ENCODE measurements at regions not wholly inside any gene's neighbourhood (a gene's known extent, or its start where the extent isn't known, plus 50 kb on each side); places are given as distances from the start of the nearest gene placed in this dataset.

- DNase-seq (ENCODE audit: low spot score in 2 of 2) (no peak), ATAC-seq (peak; percentile 43)
- Mint-ChIP-seq H3K9me3 (no peaks in the 10 kb centered on the region), H3K4me3 (no peak overlapping the region), H3K4me1 (no peaks in the 10 kb centered on the region), H3K36me3 (no peaks in the 10 kb centered on the region), H3K27ac (no peak overlapping the region)
Measured at GRCh38 chr4:163582703-163583102, 88.2 kb downstream of the TMA16 start.

GRCh38 chr4:163587867-163588266 lies 93.4 kb downstream of the TMA16 start:
- DNase-seq (ENCODE audit: low spot score in 2 of 2) (no peak), ATAC-seq (peak; percentile 39)
- H3K27ac Mint-ChIP-seq, result no peak overlapping the region
- H3K4me3 Mint-ChIP-seq, result no peak overlapping the region
- no peaks in the 10 kb centered on the region for H3K4me1 Mint-ChIP-seq
- H3K9me3 Mint-ChIP-seq, result no peaks in the 10 kb centered on the region
- H3K36me3 Mint-ChIP-seq, result no peaks in the 10 kb centered on the region

GRCh38 chr4:163588532-163588931 lies 94.0 kb downstream of the TMA16 start:
- H3K27ac Mint-ChIP-seq, result no peak overlapping the region
- H3K36me3 Mint-ChIP-seq, result no peaks in the 10 kb centered on the region
- no peak for DNase-seq (ENCODE audit: low spot score in 2 of 2)
- no peaks in the 10 kb centered on the region for H3K9me3 Mint-ChIP-seq
- ATAC-seq, result no peak
- H3K4me3 Mint-ChIP-seq, result no peak overlapping the region
- no peaks in the 10 kb centered on the region for H3K4me1 Mint-ChIP-seq

GRCh38 chr4:163590103-163590502 lies 95.6 kb downstream of the TMA16 start:
- Mint-ChIP-seq H3K4me3 (no peak overlapping the region), H3K9me3 (no peaks in the 10 kb centered on the region), H3K27ac (no peak overlapping the region), H3K36me3 (no peaks in the 10 kb centered on the region), H3K4me1 (no peaks in the 10 kb centered on the region)
- DNase-seq (ENCODE audit: low spot score in 2 of 2) (no peak), ATAC-seq (no peak)

- H3K36me3 Mint-ChIP-seq, result no peaks in the 10 kb centered on the region
- no peak for ATAC-seq
Measured at GRCh38 chr4:163590619-163591264, 96.3 kb downstream of the TMA16 start.

GRCh38 chr4:163591614-163592020 lies 97.1 kb downstream of the TMA16 start:
- Mint-ChIP-seq H3K27ac (no peak overlapping the region), H3K4me3 (no peak overlapping the region)

More at GRCh38 chr4:163590619-163591264, 96.3 kb downstream of the TMA16 start:
- no peaks in the 10 kb centered on the region for H3K9me3 Mint-ChIP-seq
- H3K27ac Mint-ChIP-seq, result no peak overlapping the region
- DNase-seq (ENCODE audit: low spot score in 2 of 2), result no peak
- H3K4me3 Mint-ChIP-seq, result no peak overlapping the region
- H3K4me1 Mint-ChIP-seq, result no peaks in the 10 kb centered on the region

GRCh38 chr4:163592212-163592611 lies 97.7 kb downstream of the TMA16 start:
- H3K4me3 Mint-ChIP-seq, result no peak overlapping the region
- DNase-seq (ENCODE audit: low spot score in 2 of 2), result no peak
- no peaks in the 10 kb centered on the region for H3K36me3 Mint-ChIP-seq
- H3K4me1 Mint-ChIP-seq, result no peaks in the 10 kb centered on the region
- no peak for ATAC-seq
- H3K27ac Mint-ChIP-seq, result no peak overlapping the region
- H3K9me3 Mint-ChIP-seq, result no peaks in the 10 kb centered on the region

More at GRCh38 chr4:163591614-163592020, 97.1 kb downstream of the TMA16 start:
- no peak for DNase-seq (ENCODE audit: low spot score in 2 of 2)
- Mint-ChIP-seq H3K36me3 (no peaks in the 10 kb centered on the region), H3K4me1 (no peaks in the 10 kb centered on the region), H3K9me3 (no peaks in the 10 kb centered on the region)
- no peak for ATAC-seq

- no peak overlapping the region for H3K4me3 Mint-ChIP-seq
- H3K27ac Mint-ChIP-seq, result no peak overlapping the region
- H3K4me1 Mint-ChIP-seq, result no peaks in the 10 kb centered on the region
- ATAC-seq (no peak), DNase-seq (ENCODE audit: low spot score in 2 of 2) (no peak)
- H3K36me3 Mint-ChIP-seq, result no peaks in the 10 kb centered on the region
- no peaks in the 10 kb centered on the region for H3K9me3 Mint-ChIP-seq
Measured at GRCh38 chr4:163595580-163595979, 101.1 kb downstream of the TMA16 start.

- no peaks in the 10 kb centered on the region for H3K36me3 Mint-ChIP-seq
- DNase-seq (ENCODE audit: low spot score in 2 of 2) (no peak), ATAC-seq (no peak)
- no peak overlapping the region for H3K27ac Mint-ChIP-seq
- no peaks in the 10 kb centered on the region for H3K4me1 Mint-ChIP-seq
- no peaks in the 10 kb centered on the region for H3K9me3 Mint-ChIP-seq
- no peak overlapping the region for H3K4me3 Mint-ChIP-seq
Measured at GRCh38 chr4:163598028-163598427, 103.5 kb downstream of the TMA16 start.

- no peak overlapping the region for H3K4me3 Mint-ChIP-seq
- no peak overlapping the region for H3K27ac Mint-ChIP-seq
- no peaks in the 10 kb centered on the region for H3K4me1 Mint-ChIP-seq
- no peaks in the 10 kb centered on the region for H3K9me3 Mint-ChIP-seq
- no peak for DNase-seq (ENCODE audit: low spot score in 2 of 2)
- H3K36me3 Mint-ChIP-seq, result no peaks in the 10 kb centered on the region
- ATAC-seq, result no peak
Measured at GRCh38 chr4:163598489-163598888, 104.0 kb downstream of the TMA16 start.

GRCh38 chr4:163600727-163601126 lies 106.2 kb downstream of the TMA16 start:
- ATAC-seq (no peak), DNase-seq (ENCODE audit: low spot score in 2 of 2) (no peak)
- Mint-ChIP-seq H3K4me1 (no peaks in the 10 kb centered on the region), H3K27ac (no peak overlapping the region), H3K36me3 (no peaks in the 10 kb centered on the region), H3K9me3 (no peaks in the 10 kb centered on the region), H3K4me3 (no peak overlapping the region)

- H3K4me3 Mint-ChIP-seq, result no peak overlapping the region
- H3K36me3 Mint-ChIP-seq, result no peaks in the 10 kb centered on the region
- ATAC-seq (no peak), DNase-seq (ENCODE audit: low spot score in 2 of 2) (no peak)
- no peak overlapping the region for H3K27ac Mint-ChIP-seq
- no peaks in the 10 kb centered on the region for H3K9me3 Mint-ChIP-seq
- no peaks in the 10 kb centered on the region for H3K4me1 Mint-ChIP-seq
Measured at GRCh38 chr4:163603257-163603656, 108.8 kb downstream of the TMA16 start.

GRCh38 chr4:163606896-163607691 lies 112.6 kb downstream of the TMA16 start:
- ATAC-seq, result peak; percentile 24
- no peaks in the 10 kb centered on the region for H3K36me3 Mint-ChIP-seq
- H3K9me3 Mint-ChIP-seq, result no peaks in the 10 kb centered on the region
- no peak overlapping the region for H3K27ac Mint-ChIP-seq
- H3K4me3 Mint-ChIP-seq, result no peak overlapping the region
- DNase-seq (ENCODE audit: low spot score in 2 of 2), result no peak
- H3K4me1 Mint-ChIP-seq, result no peaks in the 10 kb centered on the region

- Mint-ChIP-seq H3K4me1 (no peaks in the 10 kb centered on the region), H3K9me3 (no peaks in the 10 kb centered on the region), H3K27ac (no peak overlapping the region), H3K36me3 (no peaks in the 10 kb centered on the region), H3K4me3 (no peak overlapping the region)
- ATAC-seq (no peak), DNase-seq (ENCODE audit: low spot score in 2 of 2) (no peak)
Measured at GRCh38 chr4:163609019-163609418, 114.5 kb downstream of the TMA16 start.

- Mint-ChIP-seq H3K4me1 (no peaks in the 10 kb centered on the region), H3K36me3 (no peaks in the 10 kb centered on the region), H3K9me3 (no peaks in the 10 kb centered on the region), H3K4me3 (no peak overlapping the region), H3K27ac (no peak overlapping the region)
- DNase-seq (ENCODE audit: low spot score in 2 of 2), result no peak
- ATAC-seq, result no peak
Measured at GRCh38 chr4:163610648-163611047, 116.2 kb downstream of the TMA16 start.

- ATAC-seq (no peak), DNase-seq (ENCODE audit: low spot score in 2 of 2) (no peak)
- H3K4me3 Mint-ChIP-seq, result no peak overlapping the region
- no peaks in the 10 kb centered on the region for H3K36me3 Mint-ChIP-seq
- no peaks in the 10 kb centered on the region for H3K4me1 Mint-ChIP-seq
- no peak overlapping the region for H3K27ac Mint-ChIP-seq
- H3K9me3 Mint-ChIP-seq, result no peaks in the 10 kb centered on the region
Measured at GRCh38 chr4:163611182-163611581, 116.7 kb downstream of the TMA16 start.

Data from stimulated activated effector memory CD8-positive, alpha-beta T cell treated with anti-CD3 and anti-CD28 coated beads, Interleukin-12 subunit alpha, Interleukin-12 subunit beta, amount 100 ng/mL, for 72 hours (primary cell).